Ishikawa (cell line): ENCODE measurements at regions not wholly inside any gene's neighbourhood (a gene's known extent, or its start where the extent isn't known, plus 50 kb on each side); places are given as distances from the start of the nearest gene placed in this dataset.

Source experiments
- CREB1 ChIP-seq: IDR thresholded peaks from 2 replicates; pipeline ENCODE4 v1.6.1; 2012; ENCODE audit warnings: low read depth
- EP300 ChIP-seq: IDR thresholded peaks from 2 replicates; pipeline ENCODE4 v1.6.1; 2012; ENCODE audit warnings: borderline replicate concordance
- FOXM1 ChIP-seq: IDR thresholded peaks from 2 replicates; pipeline ENCODE4 v1.6.1; 2012; ENCODE audit warnings: low read depth, borderline replicate concordance
- MAX ChIP-seq: IDR thresholded peaks from 2 replicates; pipeline ENCODE4 v1.6.1; 2012
- YY1 ChIP-seq: IDR thresholded peaks from 2 replicates; pipeline ENCODE4 v1.6.1; 2012; ENCODE audit warnings: low read depth
- ZBTB7A ChIP-seq: IDR thresholded peaks from 2 replicates; pipeline ENCODE4 v1.6.1; 2012; ENCODE audit warnings: low read depth
- TF ChIP-seq, protein P1 (sequence below): IDR thresholded peaks from 2 replicates; pipeline ENCODE4 v1.6.1; 2012; ENCODE audit warnings: low read depth, mild to moderate bottlenecking

- TF ChIP-seq CREB1 (no peak), YY1 (no peak), EP300 (no peak), FOXM1 (no peak), ZBTB7A (no peak), MAX (no peak)
- TF ChIP-seq, protein P1, sequence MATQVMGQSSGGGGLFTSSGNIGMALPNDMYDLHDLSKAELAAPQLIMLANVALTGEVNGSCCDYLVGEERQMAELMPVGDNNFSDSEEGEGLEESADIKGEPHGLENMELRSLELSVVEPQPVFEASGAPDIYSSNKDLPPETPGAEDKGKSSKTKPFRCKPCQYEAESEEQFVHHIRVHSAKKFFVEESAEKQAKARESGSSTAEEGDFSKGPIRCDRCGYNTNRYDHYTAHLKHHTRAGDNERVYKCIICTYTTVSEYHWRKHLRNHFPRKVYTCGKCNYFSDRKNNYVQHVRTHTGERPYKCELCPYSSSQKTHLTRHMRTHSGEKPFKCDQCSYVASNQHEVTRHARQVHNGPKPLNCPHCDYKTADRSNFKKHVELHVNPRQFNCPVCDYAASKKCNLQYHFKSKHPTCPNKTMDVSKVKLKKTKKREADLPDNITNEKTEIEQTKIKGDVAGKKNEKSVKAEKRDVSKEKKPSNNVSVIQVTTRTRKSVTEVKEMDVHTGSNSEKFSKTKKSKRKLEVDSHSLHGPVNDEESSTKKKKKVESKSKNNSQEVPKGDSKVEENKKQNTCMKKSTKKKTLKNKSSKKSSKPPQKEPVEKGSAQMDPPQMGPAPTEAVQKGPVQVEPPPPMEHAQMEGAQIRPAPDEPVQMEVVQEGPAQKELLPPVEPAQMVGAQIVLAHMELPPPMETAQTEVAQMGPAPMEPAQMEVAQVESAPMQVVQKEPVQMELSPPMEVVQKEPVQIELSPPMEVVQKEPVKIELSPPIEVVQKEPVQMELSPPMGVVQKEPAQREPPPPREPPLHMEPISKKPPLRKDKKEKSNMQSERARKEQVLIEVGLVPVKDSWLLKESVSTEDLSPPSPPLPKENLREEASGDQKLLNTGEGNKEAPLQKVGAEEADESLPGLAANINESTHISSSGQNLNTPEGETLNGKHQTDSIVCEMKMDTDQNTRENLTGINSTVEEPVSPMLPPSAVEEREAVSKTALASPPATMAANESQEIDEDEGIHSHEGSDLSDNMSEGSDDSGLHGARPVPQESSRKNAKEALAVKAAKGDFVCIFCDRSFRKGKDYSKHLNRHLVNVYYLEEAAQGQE = no peak
Observed at GRCh38 chr2:16607301-16607700, 58.3 kb downstream of the CYRIA start.
